ENCODE measurements at regions not wholly inside any gene's neighbourhood (a gene's known extent, or its start where the extent isn't known, plus 50 kb on each side); places are given as distances from the start of the nearest gene placed in this dataset.

GRCh38 chr10:129107525-129107924, 359.5 kb upstream of the MGMT start:
- no peak for DNase-seq
- intact Hi-C loops (cut with micrococcal nuclease) = no loop called here

GRCh38 chr10:129108378-129108777, 358.7 kb upstream of the MGMT start:
- intact Hi-C loops (cut with micrococcal nuclease) = no loop called here
- DNase-seq = no peak
- no peak for ATAC-seq

More at GRCh38 chr10:129107525-129107924, 359.5 kb upstream of the MGMT start:
- ATAC-seq = no peak

GRCh38 chr10:129108994-129109393, 358.0 kb upstream of the MGMT start:
- intact Hi-C loops (cut with micrococcal nuclease) = no loop called here
- DNase-seq (no peak), ATAC-seq (no peak)

- intact Hi-C loops (cut with micrococcal nuclease) = no loop called here
- DNase-seq (no peak), ATAC-seq (no peak)
These were observed 356.3 kb upstream of the MGMT start for GRCh38 chr10:129110780-129111179.

GRCh38 chr10:129111922-129112321, 355.1 kb upstream of the MGMT start:
- no peak for DNase-seq
- intact Hi-C loops (cut with micrococcal nuclease) = no loop called here
- no peak for ATAC-seq

GRCh38 chr10:129114588-129114987, 352.5 kb upstream of the MGMT start:
- ATAC-seq = no peak
- DNase-seq = no peak
- intact Hi-C loops (cut with micrococcal nuclease) = no loop called here

DNA sequence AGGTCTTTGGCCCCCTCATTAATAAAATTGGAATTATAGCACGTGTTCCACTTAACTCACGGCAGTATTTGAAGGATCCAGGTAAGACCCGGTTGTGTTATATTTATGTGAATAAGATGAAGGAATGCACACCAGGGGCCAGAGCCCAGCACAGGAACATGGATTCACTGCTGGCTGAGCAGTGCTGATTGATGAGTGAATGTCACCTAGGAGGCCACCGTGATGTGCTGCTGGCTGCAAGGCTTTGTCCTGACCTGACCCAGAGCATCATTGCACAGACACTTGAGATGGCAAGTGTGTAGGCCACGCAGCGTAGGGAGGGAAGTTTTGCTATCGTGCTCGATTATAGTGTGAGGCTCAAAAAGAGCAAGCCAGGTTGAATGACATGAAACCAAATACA, 350.7 kb upstream of the MGMT start:
- intact Hi-C loops (cut with micrococcal nuclease) = no loop called here
- no peak for ATAC-seq
- DNase-seq = no peak

DNA sequence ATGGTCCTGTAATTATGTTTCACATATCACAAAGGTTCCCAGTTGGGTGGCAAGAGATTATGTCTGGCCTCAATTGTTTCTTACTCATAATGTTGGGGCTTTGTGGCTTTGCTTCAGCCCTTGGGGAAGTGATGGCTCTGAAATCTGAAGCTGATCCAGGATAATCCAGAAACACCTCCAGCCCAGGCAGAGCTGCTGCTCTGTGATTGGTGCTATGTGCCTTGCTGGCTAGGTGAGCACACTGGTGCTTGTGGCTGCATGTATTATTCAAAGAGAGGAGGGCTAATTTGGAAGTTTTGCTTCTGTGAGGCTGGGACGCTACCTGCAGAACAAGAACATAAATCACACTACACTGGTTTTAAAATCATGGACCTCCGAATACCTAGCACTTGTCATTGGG, 346.6 kb upstream of the MGMT start:
- DNase-seq (no peak), ATAC-seq (no peak)
- intact Hi-C loops (cut with micrococcal nuclease) = no loop called here

DNA sequence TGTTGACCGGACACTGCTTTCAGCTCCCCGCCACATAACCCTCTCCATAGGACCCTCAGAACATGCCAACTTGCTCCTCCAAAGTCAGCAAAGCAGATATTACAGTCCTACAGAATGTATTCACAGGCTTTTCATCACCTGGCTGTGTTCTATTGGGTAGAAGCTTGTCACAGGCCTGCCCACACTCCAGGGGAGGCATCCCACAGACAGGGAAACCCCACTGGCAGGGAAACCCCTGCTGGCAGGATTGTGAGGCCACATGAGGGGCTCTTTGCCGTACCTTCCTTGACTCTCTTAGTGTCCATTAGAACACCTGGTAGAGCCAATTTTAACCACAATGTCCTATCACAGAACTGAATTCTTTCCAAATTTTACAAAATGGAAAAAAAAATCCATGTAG, 344.2 kb upstream of the MGMT start:
- DNase-seq (no peak), ATAC-seq (no peak)
- intact Hi-C loops (cut with micrococcal nuclease) = no loop called here

DNA sequence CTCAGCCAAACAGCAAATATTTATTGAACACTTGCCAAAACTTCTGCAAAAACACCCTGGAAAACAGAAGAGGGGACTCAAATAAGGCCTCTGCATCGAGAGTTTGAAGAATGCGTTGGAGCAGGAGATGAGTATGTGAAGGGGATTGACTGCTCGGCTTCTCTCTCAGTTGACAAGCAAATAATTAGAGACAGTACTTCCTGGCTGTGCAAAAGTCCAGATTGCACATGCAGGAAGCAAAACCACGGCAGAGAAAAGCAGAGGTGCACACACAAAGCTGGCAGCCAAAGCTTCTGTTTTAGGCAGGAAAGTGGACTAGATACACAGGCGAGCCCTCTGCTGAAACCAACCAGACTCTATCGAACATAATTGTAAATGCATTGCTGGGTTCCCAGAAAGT, 343.6 kb upstream of the MGMT start:
- DNase-seq = no peak
- no peak for ATAC-seq
- intact Hi-C loops (cut with micrococcal nuclease) = no loop called here

- intact Hi-C loops (cut with micrococcal nuclease) = no loop called here
- no peak for ATAC-seq
- DNase-seq = no peak
These were observed 340.1 kb upstream of the MGMT start for GRCh38 chr10:129126982-129127381.

- DNase-seq (no peak), ATAC-seq (peak; percentile 90)
These were observed 335.4 kb upstream of the MGMT start for GRCh38 chr10:129131457-129132132.

GRCh38 chr10:129133856-129134255, 333.2 kb upstream of the MGMT start:
- intact Hi-C loops (cut with micrococcal nuclease) = no loop called here
- DNase-seq = no peak
- ATAC-seq = no peak

More at GRCh38 chr10:129131457-129132132, 335.4 kb upstream of the MGMT start:
- intact Hi-C loops (cut with micrococcal nuclease) = no loop called here

GRCh38 chr10:129134371-129134770, 332.7 kb upstream of the MGMT start:
- ATAC-seq = no peak
- DNase-seq = no peak
- intact Hi-C loops (cut with micrococcal nuclease) = no loop called here

- intact Hi-C loops (cut with micrococcal nuclease) = no loop called here
- ATAC-seq = no peak
- no peak for DNase-seq
These were observed 331.4 kb upstream of the MGMT start for GRCh38 chr10:129135624-129136023.

GRCh38 chr10:129136074-129136473, 331.0 kb upstream of the MGMT start:
- no peak for DNase-seq
- intact Hi-C loops (cut with micrococcal nuclease) = no loop called here
- no peak for ATAC-seq

- DNase-seq (no peak), ATAC-seq (no peak)
- intact Hi-C loops (cut with micrococcal nuclease) = no loop called here
These were observed 330.1 kb upstream of the MGMT start for GRCh38 chr10:129136951-129137350.

GRCh38 chr10:129140921-129141885, 325.8 kb upstream of the MGMT start:
- intact Hi-C loops (cut with micrococcal nuclease) = no loop called here
- ATAC-seq = peak; percentile 33
- DNase-seq = no peak

GRCh38 chr10:129151281-129151680, 315.8 kb upstream of the MGMT start:
- ATAC-seq (no peak), DNase-seq (no peak)
- intact Hi-C loops (cut with micrococcal nuclease) = no loop called here

- intact Hi-C loops (cut with micrococcal nuclease) = no loop called here
- ATAC-seq = no peak
- DNase-seq = no peak
These were observed 310.6 kb upstream of the MGMT start for GRCh38 chr10:129156406-129156805.

- ATAC-seq (no peak), DNase-seq (no peak)
- intact Hi-C loops (cut with micrococcal nuclease) = no loop called here
These were observed 309.9 kb upstream of the MGMT start for GRCh38 chr10:129157185-129157584.
